HUDEP-2 (cell line): ENCODE measurements at regions not wholly inside any gene's neighbourhood (a gene's known extent, or its start where the extent isn't known, plus 50 kb on each side); places are given as distances from the start of the nearest gene placed in this dataset.
"Not testable (repeated sequence)": the region's sequence is repeated elsewhere in the genome, so short reads cannot be mapped to it uniquely, and the experiment has no call there.

ENCODE experiments used
- DNase-seq, 76 experiments: peaks; one replicate each; lab custom pipeline; 2025; ENCODE audit not compliant: unreplicated experiment in 76 of 76; lab: John Stamatoyannopoulos, UW

DNA sequence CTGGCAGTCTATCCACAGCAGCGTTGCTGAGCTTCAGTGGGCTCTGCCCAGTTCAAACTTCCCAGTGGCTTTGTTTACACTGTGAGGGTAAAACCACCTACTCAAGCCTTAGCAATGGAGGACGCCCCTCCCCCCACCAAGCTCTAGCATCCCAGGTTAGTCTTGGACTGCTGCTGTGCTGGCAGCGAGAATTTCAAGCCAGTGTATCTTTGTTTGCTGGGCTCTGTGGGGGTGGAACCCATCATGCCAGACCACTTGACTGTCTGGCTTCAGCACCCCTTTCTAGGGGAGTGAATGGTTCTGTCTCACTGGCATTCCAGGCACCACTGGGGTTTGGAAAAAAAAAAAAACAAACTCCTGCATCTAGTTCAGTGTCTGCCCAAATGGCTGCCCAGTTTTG lies 249.7 kb upstream of the SYNCRIP start:
- DNase-seq: no peak

DNA sequence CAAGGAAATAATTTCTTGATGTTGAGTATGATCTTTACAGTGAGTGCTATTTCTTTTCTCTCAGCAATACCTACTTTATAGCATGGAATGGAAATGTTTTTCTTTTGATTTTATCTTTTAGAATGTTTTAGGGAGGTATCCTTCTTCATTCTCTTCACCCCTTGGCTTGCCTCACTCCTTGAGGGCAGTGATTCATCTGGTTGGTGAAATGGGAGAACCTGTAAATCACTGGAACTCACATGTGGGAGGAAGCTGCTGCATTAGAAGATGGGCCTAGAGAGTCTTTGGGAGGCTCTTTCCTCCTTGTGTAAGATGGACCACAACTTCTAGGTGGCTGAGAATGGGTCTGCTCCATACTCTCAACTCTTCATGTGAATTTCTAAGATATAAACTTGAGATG lies 244.8 kb upstream of the SYNCRIP start:
- DNase-seq: no peak

DNA sequence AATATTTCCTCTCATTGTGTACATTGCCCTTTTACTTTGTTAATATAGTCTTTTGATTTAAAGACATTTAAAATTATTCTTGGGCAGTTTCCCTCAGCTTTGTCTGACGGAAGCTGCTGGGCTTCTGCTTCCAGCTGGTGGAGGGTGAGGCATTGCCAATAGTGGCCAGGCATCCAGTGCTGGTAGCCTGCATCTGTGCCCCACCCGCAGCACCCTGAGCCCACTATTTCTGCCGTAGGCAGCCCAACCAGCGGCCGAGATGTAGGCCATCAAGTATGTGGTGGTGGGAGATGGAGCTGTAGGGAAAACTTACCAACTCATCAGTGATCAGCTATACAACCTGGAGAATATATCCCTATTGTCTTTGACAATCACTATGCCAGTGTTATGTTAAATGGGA lies 226.0 kb upstream of the SYNCRIP start:
- DNase-seq: no peak

DNA sequence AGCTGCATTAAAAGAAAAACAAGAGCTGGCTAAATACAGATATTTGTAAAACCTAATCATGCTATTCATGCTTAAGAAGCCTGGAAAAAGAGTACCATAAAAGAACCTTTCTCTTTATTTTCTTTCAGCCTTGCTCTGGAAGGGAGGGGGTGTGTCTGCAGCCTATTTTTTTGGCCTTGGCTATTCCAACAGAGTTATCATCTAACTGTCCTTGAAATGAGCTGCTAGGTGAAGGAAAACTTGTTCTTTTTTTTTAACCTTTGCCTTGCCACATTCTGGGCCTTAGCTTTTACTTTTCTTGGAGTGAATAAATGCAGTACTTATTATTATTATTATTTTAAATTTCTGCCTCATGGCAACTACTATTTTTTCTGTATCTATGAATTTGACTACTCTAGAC lies 224.9 kb upstream of the SYNCRIP start:
- no peak for DNase-seq

DNA sequence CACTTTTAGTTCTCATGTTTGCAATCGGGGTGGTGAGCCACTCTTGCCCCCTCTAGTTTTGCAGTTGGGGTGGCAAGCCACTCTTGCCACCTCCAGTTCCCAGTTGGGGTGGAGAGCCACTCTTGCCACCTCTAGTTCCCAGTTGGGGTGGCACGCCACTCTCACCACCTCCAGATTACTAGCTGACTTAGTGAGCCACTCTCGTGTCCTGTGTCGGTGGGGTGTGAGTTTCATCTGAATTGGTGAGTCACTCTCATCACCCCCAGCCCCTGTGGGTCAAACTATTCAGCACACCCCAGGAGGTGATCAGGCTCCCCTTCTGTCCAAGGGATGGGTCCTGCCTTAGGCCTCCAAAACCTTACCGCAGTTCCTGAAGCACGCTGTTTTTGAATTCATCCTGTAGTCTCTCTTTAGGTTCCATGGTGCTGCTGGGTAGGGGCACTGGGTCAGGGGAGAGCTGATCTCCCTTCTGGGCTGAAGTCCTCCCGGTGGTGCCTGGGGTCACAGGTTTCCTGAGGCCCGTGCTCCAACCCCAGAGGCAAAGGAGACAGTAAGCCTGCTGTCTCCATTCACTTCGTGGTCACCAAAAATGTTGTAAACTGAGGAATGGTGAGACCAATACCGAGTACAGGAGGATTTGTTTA lies 224.2 kb upstream of the SYNCRIP start:
- no peak for DNase-seq

DNA sequence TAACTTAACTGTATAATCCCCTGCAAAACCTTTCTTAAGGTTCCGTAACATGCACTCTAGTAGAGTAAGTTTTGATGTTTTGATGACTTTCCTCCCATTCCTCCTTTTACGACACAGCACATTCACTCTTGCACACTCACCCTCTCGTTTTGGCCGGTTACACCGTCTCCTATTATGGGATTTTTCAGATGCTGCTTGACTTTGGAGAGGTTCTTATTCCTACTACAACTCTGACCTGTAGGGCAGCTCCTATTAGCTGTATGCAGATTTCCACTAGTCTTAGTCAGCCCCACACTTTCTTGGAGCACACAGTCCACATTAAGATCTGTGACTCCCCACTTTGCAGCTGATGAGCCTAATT lies 223.7 kb upstream of the SYNCRIP start:
- DNase-seq: no peak

DNA sequence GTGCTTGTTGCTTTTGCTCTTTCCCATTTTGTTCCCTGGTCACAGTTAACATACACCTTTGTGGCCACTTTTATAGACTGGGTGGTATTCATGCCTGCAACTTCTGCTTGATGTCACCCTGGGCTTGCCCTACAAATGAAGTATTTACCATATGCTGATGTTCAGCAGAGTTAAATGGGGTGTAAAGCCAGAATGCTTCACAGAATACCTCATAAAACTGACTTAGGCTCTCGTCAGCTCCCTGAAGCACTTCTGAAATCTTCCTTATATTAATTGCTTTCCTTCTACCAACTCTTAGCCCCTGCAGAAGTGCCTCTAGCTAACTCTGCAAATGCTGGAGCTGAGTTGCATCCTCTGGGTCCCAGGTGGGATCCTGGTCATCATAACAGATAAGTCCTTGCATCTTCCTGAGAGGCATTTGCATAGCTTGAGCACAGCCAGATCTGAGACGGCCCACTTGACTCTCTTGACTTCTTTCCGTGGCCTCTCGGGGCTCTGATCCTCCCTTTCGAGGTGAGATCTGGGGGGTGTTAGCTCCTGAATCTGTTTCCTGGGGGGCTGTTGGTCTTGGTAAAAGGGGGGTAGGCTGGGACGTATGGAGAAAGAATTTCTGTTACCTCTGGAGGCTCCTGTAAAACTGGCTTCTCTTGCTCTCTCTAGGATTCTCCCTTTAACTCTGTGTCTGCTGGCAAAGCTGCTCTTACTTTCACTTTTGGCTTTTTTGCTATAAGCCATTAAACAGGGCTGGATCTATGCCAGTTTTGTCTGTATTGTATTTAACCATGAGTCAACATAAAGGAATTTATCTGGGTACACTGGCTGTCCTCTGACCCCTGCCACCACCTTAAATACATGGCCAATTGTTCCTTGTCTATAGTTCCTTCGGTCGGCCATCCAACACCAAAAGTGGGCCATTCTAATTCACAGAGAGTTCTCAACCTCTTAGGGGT lies 223.0 kb upstream of the SYNCRIP start:
- DNase-seq: peak in 7 of 76 experiments; percentile 1 to 19 (median 14)

DNA sequence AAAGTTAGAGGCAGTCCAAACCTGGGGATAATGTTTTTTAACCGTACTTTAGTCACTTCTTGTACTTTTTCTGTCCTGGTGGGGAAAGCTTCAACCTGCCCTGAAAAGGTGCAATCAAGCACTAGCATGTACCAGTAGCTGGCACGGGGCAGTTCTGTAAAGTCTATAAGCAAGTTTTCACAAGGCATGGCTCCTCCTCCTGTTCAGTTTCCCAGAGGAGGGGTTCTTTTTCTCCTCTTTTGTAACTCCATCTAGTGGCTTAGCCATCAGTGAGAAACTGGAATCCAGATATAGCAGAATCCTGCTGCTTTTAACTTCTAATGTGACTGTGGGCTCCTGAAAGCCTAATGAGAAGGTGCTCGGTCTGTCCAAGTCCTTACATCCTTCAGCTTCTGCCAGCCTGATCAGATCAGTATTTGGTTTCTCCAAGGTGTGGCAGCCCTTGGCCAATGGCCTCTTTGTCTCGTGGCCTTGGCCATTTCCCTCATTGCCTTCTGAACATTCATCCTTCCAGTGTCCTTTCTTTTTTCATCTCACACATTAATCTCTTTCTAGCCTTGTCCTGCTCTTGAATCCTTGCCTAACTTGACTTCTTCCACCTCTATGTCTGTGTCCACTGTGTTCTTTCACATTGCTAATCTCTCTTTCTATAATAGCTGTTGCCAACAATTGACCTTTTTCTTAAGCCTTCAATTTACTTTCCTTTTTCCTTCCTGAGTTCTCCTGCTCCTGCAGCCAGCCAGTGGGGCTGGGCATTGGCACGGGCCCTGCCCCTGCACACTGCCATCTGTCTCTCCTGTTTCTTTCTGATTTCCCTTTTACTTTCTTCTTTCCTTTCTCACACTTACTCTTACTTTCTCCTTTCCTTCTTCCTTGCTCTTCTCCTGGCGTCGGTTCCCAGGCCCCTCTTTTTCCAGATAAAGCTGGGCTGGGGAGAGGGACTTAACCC lies 222.0 kb upstream of the SYNCRIP start:
- peak in 1 of 76 experiments; percentile 2 for DNase-seq

DNA sequence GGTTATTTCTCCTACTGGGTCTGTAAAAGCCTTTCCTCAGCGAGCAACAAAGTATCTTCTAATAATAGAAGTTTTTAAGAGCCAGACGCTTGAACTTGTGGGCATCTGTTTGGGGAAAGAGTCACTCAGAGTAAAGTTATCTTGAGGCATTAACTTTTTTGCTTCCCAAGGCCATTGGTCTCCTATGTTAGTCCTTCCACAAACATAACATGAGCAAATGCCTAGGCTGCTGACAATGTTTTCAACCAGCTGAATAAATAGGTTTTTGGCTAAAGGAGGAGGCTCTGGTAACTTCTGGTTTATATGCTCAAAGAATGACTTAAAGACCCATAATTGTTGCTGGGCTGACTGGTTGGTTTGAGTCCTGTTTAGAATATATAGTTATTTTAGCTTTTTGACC lies 213.5 kb upstream of the SYNCRIP start:
- DNase-seq: no peak

DNA sequence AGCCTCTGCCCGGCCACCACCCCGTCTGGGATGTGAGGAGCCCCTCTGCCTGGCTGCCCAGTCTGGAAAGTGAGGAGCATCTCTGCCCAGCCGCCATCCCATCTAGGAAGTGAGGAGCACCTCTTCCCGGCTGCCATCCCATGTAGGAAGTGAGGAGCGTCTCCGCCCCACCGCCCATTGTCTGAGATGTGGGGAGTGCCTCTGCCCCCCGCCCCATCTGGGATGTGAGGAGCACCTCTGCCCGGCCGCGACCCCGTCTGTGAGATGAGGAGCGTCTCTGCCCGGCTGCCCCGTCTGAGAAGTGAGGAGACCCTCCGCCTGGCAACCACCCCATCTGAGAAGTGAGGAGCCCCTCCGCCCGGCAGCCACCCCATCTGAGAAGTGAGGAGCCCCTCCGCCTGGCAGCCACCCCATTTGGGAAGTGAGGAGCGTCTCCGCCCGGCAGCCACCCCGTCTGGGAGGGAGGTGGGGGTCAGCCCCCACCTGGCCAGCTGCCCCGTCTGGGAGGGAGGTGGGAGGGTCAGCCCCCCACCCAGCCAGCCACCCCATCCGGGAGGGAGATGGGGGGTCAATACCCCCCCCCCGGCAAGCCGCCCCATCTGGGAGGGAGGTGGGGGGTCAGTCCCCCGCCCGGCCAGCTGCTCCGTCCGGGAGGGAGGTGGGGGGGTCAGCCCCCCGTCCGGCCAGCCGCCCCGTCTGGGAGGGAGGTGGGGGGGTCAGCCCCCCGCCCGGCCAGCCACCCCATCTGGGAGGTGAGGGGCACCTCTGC lies 195.8 kb upstream of the SYNCRIP start:
- DNase-seq: not testable (repeated sequence)

DNA sequence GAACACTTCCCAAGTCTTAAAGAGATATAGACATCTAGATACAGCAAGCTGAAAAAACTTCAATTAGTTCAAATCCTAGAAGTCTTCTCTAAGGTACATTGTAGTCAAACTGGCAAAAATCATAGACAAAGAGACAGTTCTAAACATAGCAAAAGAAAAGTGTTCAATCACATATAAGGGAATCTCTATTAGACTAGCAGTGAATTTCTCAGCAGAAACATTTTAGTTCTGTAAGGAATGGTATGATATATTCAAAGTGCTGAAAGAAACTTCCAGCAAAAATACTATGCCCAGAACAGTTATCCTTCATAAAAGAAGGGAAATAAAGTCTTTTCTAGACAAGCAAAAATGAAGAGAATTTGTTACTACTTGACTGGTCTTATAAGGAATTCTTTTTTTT lies 186.3 kb upstream of the SYNCRIP start:
- DNase-seq: no peak

DNA sequence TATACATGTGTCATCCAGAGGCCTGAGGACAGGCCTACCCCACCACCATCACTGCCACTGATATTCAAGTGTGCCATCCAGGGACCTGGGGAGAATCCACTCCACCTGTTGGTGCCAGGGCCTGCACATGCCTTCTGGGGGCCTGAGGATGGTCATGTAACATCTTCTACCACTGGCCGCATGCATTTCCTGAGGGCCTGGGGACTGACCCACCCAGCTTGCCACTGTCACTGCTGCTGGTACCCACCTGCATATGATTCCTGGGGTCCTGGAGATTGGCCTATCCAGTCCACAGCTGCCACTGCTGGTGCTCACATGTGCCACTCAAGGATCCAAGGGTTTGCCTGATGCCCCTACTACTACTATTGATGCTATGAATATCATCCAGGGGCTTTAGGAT lies 184.3 kb upstream of the SYNCRIP start:
- no peak for DNase-seq

DNA sequence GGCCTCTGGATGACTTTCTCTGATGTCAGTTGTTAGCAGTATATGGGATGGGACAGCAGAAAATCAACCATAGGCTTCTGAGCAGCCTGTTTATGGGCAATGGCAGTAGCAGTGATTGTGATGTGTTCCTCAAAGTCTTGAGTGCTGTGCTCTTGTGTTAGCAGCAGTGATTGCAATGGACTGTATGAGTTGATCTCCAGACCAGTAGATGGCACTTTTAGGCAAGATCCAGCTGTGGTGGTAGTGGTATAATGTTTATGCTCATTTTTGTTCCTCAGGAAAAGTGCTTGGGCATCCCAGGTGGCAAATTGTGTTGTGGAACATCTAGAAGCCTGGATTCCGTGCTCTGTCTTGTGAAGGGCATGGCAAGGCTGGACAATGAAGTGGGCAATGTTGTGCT lies 181.6 kb upstream of the SYNCRIP start:
- no peak for DNase-seq

DNA sequence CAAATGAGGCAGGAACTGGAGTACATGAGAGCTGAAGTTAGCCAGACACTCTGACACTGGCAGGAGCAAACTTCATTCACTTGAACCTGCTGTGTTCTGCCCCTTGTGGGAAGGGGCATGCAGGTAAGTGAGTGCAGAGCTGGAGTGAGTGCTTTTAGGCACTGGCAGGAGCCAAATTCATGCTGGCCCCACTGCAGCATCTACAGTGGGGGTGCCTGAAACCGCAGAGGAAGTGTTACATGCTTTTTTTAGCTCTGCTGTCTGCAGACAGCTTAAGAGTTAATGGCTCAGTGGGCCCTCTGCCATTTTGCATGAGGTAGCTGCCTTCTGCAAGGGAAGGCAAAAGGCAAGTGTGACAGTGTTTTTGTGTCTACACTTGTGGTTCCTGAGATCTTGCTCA lies 167.9 kb upstream of the SYNCRIP start:
- no peak for DNase-seq

DNA sequence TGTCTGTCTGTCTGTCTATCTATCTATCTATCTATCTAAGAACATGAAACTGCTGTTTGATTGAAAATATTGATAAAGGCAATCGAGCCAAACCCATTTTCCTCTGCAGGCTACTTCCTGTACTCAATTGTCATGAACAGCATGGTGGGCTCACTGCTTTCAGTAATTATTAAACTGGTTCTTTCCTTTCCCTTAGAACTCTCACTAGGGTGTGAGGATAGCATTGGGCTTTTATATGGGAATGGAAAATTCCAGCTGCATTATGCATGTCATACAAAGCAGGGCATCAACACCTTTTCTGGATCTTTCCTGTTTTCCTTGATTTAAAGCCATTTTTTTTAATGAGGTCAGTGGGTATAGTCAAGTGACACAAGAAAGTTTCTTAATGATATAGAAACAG lies 161.0 kb upstream of the SYNCRIP start:
- DNase-seq: no peak

DNA sequence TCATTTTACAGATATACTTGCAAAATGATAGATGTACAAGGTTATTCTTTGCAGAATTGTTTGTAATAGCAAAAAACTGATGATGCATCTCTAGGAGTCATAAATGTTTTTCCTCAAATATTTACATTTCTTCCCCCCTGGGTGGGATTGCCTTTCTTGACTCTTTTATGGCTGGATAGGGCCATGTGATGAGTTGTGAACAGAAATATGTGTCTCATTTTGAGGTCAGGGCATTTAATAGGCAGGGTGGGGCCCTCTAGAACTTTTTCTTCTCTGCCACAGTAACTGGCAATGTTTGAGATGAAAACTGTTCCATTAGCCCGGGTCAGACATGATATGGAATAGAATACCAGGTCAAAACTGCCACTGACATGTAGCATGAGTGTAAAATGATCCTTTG lies 159.5 kb upstream of the SYNCRIP start:
- no peak for DNase-seq

DNA sequence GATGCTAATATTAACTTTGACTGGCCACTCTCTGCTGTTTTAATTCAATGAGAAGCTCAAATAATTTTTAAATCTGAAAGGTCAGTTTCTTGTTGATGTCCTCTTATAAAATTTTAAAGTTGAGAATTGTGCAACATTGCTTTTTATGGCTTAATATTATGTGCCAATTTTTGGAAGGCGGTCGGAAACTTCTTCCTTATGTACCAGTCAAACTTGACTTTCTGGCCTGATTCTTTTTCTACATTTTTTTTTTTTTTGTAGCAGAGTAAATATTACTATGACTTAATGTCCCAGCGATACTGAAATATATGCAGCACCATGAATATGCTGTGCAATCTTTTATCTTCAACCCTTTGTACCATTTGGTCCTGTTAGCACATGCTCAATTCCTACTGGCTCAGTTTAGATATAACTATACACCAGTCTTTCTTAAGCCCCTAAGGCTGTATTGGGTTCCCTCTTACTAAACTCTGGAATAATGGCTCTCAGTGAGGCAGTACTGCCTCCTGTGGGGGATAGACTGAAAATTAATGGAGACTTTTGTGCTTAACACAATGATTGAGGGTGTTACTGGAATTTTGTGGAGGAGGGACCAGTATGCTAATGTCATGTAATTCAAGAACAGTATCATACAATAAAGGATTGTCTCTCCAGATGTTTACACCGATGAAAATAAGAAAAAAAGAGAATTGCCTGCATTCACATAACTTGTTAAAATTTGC lies 156.4 kb upstream of the SYNCRIP start:
- no peak for DNase-seq

DNA sequence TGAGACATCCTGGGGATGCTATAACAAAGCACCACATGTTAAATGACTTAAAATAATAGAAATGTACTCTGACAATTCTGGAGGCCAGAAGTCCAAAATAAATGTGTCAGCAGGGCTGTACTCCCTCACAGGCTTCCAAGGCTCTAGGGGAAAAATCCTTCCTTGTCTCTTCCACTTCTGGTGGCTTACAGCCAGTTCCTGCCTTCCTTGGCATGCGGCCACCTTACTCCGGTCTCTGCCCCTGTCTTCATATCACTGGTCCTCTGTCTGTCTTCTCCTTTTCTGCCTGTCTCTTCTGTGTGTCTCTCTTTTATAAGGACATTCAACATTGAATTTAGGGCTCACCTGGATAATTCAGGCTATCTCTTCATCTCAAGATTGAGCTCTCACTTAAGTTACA lies 155.3 kb upstream of the SYNCRIP start:
- DNase-seq: peak in 3 of 76 experiments; percentile 2 to 31 (median 21)

DNA sequence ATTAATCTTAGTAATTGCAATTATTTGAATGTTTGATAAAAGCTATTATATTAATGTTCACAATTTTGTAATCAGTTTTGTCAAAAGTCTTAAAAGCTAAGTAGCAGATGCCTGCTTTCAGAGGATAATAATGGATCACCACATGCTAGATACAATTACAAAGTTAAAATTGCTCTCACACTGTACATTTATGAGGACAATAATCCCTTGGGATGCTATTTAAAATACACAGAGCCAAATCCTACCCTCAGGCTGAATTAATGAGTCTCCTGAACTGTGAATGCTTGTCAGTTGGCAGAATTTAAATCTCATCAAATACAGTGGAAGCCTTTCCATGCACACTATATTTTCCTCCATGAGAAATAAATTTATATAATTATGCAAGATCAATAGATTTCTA lies 153.3 kb upstream of the SYNCRIP start:
- DNase-seq: no peak

DNA sequence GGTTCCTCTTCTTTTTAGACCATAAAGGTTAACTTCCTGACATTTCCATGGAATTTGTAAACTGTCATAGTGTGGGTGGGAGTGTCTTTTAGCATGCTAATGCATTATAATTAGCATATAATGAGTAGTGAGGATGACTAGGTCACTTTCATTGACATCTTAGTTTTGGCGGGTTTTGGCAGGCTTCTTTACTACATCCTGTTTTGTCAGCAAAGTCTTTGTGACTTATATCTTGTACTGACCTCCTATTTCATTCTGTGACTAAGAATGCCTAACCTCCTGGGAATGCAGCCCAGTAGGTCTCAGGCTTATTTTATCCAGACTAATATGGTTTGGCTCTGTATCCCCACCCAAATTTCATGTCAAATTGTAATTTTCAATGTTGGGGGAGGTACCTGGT lies 149.6 kb upstream of the SYNCRIP start:
- DNase-seq: no peak
